ENCODE measurements at regions not wholly inside any gene's neighbourhood (a gene's known extent, or its start where the extent isn't known, plus 50 kb on each side); places are given as distances from the start of the nearest gene placed in this dataset.

DNA sequence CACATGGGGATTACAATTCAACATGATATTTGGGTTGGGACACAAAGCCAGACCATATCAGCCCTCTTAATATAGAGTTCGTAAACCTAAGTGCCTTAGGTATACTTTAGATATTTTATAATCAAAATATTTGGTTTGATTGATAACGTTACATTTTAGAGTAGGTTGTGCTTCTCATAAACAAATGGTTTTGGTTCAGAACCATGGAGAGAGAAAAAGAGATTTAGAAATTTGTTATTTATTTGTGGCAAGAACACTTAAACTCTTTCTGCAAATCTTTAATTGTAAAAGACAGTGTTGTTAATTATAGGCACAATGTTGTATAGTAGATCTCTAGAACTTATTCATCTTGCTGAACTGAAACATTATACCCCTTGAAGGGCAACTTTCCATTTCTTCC lies 298.8 kb downstream of the TENT4A start:
- no peak for TF ChIP-seq POLR2A (IDR thresholded peaks at IDR 0.05)
- TF ChIP-seq, protein P1, sequence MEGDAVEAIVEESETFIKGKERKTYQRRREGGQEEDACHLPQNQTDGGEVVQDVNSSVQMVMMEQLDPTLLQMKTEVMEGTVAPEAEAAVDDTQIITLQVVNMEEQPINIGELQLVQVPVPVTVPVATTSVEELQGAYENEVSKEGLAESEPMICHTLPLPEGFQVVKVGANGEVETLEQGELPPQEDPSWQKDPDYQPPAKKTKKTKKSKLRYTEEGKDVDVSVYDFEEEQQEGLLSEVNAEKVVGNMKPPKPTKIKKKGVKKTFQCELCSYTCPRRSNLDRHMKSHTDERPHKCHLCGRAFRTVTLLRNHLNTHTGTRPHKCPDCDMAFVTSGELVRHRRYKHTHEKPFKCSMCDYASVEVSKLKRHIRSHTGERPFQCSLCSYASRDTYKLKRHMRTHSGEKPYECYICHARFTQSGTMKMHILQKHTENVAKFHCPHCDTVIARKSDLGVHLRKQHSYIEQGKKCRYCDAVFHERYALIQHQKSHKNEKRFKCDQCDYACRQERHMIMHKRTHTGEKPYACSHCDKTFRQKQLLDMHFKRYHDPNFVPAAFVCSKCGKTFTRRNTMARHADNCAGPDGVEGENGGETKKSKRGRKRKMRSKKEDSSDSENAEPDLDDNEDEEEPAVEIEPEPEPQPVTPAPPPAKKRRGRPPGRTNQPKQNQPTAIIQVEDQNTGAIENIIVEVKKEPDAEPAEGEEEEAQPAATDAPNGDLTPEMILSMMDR (IDR thresholded peaks at IDR 0.05): no peak

Measured in suprapubic skin (tissue), 3 donors.